Body of pancreas (tissue), 4 donors: ENCODE measurements at regions not wholly inside any gene's neighbourhood (a gene's known extent, or its start where the extent isn't known, plus 50 kb on each side); places are given as distances from the start of the nearest gene placed in this dataset.

Source experiments
- ATAC-seq: fragments of 150-250 bp; one replicate; pipeline ENCODE4 v1.9.1; 2016
- DNase-seq, 4 donors: peaks; one replicate each; pipeline ENCODE4 v3.0.0-alpha.2; 2019
- H3K27ac ChIP-seq, 4 donors: fragments of 200-600 bp; sonication (generic); 1 replicate in 3 of 4; 2 replicates in 1 of 4; pipeline versions ENCODE4 v1.5.1 to v1.6.1; 2016 to 2019; ENCODE audit warnings: mild to moderate bottlenecking in 1 of 4, mixed read lengths in 1 of 4, moderate library complexity in 1 of 4
- H3K27me3 ChIP-seq, 2 donors: fragments of 200-600 bp; sonication (generic); one replicate each; pipeline ENCODE4 v1.6.0; 2016; ENCODE audit warnings: mild to moderate bottlenecking in 1 of 2
- H3K36me3 ChIP-seq, 2 donors: fragments of 200-600 bp; sonication (generic); replicated peaks in 1 of 2; 2 replicates each; pipeline ENCODE4 v1.5.1; 2016; ENCODE audit warnings: low read depth in 2 of 2; ENCODE audit not compliant: insufficient read depth in 1 of 2
- H3K4me1 ChIP-seq: fragments of 200-600 bp; sonication (generic); one replicate; pipeline ENCODE4 v1.6.0; 2016
- H3K4me3 ChIP-seq, 2 donors: fragments of 200-600 bp; sonication (generic); 1 replicate in 1 of 2; 2 replicates in 1 of 2; pipeline ENCODE4 v1.5.1; 2016 to 2019
- H3K9me3 ChIP-seq, 3 donors: fragments of 200-600 bp; sonication (generic); 1 replicate in 2 of 3; 2 replicates in 1 of 3; pipeline ENCODE4 v1.5.1; 2016
- POLR2A ChIP-seq, 3 donors: fragments of 450-650 bp; IDR thresholded peaks; one replicate each; pipeline ENCODE4 v1.6.1; 2016; ENCODE audit warnings: antibody characterized with exemption in 3 of 3, mild to moderate bottlenecking in 2 of 3
- WGBS, 2 donors: methylation state at CpG; one replicate each; pipeline ENCODE4 v1.1.5; 2017; 5-methylcytosine and 5-hydroxymethylcytosine counted together
- intact Hi-C: fragments of 100-400 bp; cut with DNase I; formaldehyde crosslinking; loops from one replicate; pipeline ENCODE4 v1.15.1; 2023
- TF ChIP-seq, protein P1 (sequence below), 7 experiments: fragments of 450-650 bp in 4 of 7; fragments of 200-600 bp in 3 of 7; sonication (generic) in 3 of 7; IDR thresholded peaks; one replicate each; pipeline ENCODE4 v1.5.1; 2016 to 2019; ENCODE audit warnings: antibody characterized with exemption in 7 of 7

DNA sequence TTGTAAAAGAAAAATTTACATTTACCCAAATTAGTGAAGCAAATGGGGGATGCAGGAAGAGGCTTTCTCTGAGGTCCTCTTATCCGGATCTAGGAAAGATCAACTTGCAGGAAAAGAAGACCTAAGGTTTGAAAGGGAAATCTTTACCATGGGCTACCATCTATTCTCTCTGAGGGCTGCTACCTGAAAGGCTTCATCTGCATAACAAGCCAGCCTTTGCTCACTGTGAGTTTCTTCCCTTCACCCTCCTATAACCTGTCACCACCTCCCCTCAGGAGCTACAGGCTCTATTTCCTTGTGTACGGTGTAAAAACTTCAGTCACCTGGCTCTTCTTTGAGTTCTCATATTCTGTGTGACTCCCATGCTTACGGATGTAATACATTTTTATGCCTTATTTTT, 118.6 kb upstream of the BEND4 start:
- Histone ChIP-seq H3K4me3 (no peak overlapping the region), H3K4me1 (no peaks in the 10 kb centered on the region), H3K27ac (no peak overlapping the region), H3K27me3 (no peaks in the 10 kb centered on the region), H3K9me3 (no peaks in the 10 kb centered on the region), H3K36me3 (no peaks in the 10 kb centered on the region)
- intact Hi-C loops: no loop called here
- WGBS, 2 donors: 72 to 84% methylated on average over 3 of the region's 3 CpGs
- ATAC-seq: no peak
- DNase-seq: no peak
- TF ChIP-seq, protein P1, sequence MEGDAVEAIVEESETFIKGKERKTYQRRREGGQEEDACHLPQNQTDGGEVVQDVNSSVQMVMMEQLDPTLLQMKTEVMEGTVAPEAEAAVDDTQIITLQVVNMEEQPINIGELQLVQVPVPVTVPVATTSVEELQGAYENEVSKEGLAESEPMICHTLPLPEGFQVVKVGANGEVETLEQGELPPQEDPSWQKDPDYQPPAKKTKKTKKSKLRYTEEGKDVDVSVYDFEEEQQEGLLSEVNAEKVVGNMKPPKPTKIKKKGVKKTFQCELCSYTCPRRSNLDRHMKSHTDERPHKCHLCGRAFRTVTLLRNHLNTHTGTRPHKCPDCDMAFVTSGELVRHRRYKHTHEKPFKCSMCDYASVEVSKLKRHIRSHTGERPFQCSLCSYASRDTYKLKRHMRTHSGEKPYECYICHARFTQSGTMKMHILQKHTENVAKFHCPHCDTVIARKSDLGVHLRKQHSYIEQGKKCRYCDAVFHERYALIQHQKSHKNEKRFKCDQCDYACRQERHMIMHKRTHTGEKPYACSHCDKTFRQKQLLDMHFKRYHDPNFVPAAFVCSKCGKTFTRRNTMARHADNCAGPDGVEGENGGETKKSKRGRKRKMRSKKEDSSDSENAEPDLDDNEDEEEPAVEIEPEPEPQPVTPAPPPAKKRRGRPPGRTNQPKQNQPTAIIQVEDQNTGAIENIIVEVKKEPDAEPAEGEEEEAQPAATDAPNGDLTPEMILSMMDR (IDR thresholded peaks at IDR 0.05): no peak
- no peak for TF ChIP-seq POLR2A (IDR thresholded peaks at IDR 0.05)

DNA sequence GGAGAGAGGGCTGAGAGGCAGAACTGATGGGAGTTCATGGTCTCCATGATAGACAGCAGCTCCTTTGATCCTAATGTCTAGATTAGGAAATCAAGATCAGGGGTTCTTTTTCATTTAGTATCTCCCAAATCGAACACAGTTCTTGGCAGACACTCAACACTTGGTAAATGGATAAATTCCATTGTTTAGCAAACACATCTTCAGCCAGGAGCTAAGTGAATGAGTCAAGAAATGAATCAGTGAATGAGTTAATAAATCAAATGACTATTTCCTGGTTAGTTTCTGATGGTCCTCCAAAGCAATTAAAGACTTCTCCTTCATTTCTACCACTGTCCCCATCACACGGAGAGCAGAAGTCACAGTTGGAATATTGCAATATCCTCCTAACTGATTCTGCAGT, 120.0 kb upstream of the SHISA3 start:
- Histone ChIP-seq H3K9me3 (no peaks in the 10 kb centered on the region), H3K27ac (no peak overlapping the region), H3K36me3 (no peaks in the 10 kb centered on the region), H3K4me1 (no peaks in the 10 kb centered on the region), H3K27me3 (no peaks in the 10 kb centered on the region), H3K4me3 (no peak overlapping the region)
- ATAC-seq (no peak), DNase-seq (no peak)
- TF ChIP-seq, protein P1 (IDR thresholded peaks at IDR 0.05): no peak
- no peak for TF ChIP-seq POLR2A (IDR thresholded peaks at IDR 0.05)
- 30 to 40% methylated on average over 2 of the region's 2 CpGs for WGBS, 2 donors
- intact Hi-C loops: no loop called here

DNA sequence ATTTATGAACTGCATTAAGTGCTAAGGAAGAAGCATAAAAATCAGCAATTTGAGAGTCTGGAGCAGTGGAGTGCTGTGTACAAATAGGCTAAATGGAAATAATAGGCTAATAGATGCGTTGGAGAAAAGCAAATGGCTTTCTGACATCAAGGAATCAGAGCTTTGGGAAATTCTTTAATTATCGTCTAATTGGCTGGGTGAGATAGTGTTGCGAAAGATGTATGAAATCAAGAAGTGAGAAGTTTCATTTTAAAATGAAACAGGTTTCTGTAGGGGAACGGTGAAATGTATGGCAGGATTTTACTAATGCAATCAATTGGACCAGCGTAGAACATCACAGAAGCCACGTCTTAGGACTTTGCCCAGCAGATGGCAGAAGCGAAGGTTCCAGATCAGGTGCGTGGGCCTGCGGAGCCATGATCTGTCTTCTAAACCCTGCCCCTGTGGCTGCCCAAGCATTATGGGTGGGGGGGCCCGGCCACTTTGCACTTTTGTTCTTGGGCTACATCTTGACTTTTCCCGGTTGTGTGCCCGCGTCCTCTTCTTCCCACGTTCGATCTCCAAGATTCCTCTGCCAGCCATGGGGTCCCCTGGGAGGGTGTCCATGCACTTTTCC, 118.5 kb upstream of the SHISA3 start:
- Histone ChIP-seq H3K27ac (no peak overlapping the region), H3K4me3 (no peak overlapping the region), H3K36me3 (no peaks in the 10 kb centered on the region), H3K27me3 (no peaks in the 10 kb centered on the region), H3K4me1 (no peaks in the 10 kb centered on the region), H3K9me3 (no peaks in the 10 kb centered on the region)
- TF ChIP-seq POLR2A (IDR thresholded peaks at IDR 0.05): no peak
- TF ChIP-seq, protein P1 (IDR thresholded peaks at IDR 0.05): no peak
- no peak for DNase-seq
- 77 to 81% methylated on average over 15 of the region's 15 CpGs for WGBS, 2 donors
- intact Hi-C loops: no loop called here
- no peak for ATAC-seq

DNA sequence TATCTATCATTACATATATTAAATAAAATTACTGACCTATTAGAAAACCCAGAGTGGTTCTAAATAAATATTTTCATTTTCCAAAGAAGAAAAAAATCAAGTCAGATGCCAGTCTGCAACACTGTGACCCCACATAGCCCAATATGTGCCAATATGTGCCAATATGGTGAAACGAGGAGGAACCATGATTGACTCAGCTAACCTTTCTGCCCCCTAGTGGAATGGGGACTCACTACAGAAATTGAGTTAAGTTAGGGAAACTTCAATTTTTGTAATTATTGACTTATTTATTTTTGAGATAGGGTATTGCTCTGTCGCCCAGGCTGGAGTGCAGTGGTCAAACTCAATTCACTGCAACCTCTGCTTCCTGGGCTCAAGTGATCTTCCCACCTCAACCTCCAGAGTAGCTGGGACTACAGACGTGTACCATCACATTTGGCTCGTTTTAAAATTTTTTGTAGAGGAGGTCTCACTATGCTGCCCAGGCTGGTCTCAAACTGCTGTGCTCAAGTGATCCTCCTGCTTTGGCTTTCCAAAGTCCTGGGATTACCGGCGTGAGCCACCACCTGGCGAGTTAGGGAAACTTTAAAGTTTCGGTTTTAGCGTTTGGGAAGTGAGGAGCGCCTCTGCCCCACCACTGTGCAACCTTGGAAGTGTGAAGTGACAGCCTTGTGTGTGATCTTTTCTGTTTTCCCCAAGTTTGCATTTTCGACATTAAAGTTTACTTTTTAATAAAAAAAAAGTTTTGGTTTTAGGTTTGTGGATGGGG, 116.8 kb upstream of the SHISA3 start:
- Histone ChIP-seq H3K27ac (no peak overlapping the region), H3K4me1 (no peaks in the 10 kb centered on the region), H3K36me3 (no peaks in the 10 kb centered on the region), H3K4me3 (no peak overlapping the region), H3K9me3 (no peaks in the 10 kb centered on the region), H3K27me3 (no peaks in the 10 kb centered on the region)
- ATAC-seq: no peak
- DNase-seq: peak in 1 of 4 donors; percentile 7
- 41 to 48% methylated on average over 11 of the region's 11 CpGs for WGBS, 2 donors
- TF ChIP-seq, protein P1 (IDR thresholded peaks at IDR 0.05): peak in 6 of 7 experiments; percentile 37 to 47 (median 40)
- no peak for TF ChIP-seq POLR2A (IDR thresholded peaks at IDR 0.05)
- intact Hi-C loops: no loop called here
